ACC112 (cell line): ENCODE measurements at regions not wholly inside any gene's neighbourhood (a gene's known extent, or its start where the extent isn't known, plus 50 kb on each side); places are given as distances from the start of the nearest gene placed in this dataset.
"Not testable (repeated sequence)": the region's sequence is repeated elsewhere in the genome, so short reads cannot be mapped to it uniquely, and the experiment has no call there.

Source experiments
- H2AFZ ChIP-seq: fragments of 200-600 bp; sonication (generic); one replicate; pipeline ENCODE4 v1.6.0; 2017; ENCODE audit warnings: antibody characterized with exemption, low read length; ENCODE audit not compliant: unreplicated experiment
- H3K27ac ChIP-seq: fragments of 200-600 bp; sonication (generic); 2 replicates; pipeline ENCODE4 v1.5.1; 2014; ENCODE audit warnings: low read depth, mild to moderate bottlenecking, antibody characterized with exemption, low read length, moderate library complexity
- H3K27me3 ChIP-seq: fragments of 200-600 bp; sonication (generic); 2 replicates; pipeline ENCODE4 v1.6.1; 2014; ENCODE audit warnings: mild to moderate bottlenecking, antibody characterized with exemption, low read length, moderate library complexity, mixed read lengths; ENCODE audit not compliant: insufficient read depth
- H3K36me3 ChIP-seq: fragments of 200-600 bp; sonication (generic); 2 replicates; pipeline ENCODE4 v1.6.1; 2016; ENCODE audit warnings: mild to moderate bottlenecking, antibody characterized with exemption, low read length, moderate library complexity, mixed read lengths; ENCODE audit not compliant: insufficient read depth
- H3K4me1 ChIP-seq: fragments of 200-600 bp; sonication (generic); one replicate; pipeline ENCODE4 v1.6.1; 2016; ENCODE audit warnings: low read length, mixed read lengths; ENCODE audit not compliant: insufficient read depth, unreplicated experiment, control insufficient read depth
- H3K4me3 ChIP-seq: fragments of 200-600 bp; sonication (generic); 2 replicates; pipeline ENCODE4 v1.5.1; 2014; ENCODE audit warnings: mild to moderate bottlenecking, low read depth, low read length
- H3K79me2 ChIP-seq: fragments of 200-600 bp; sonication (generic); one replicate; pipeline ENCODE4 v1.6.0; 2016; ENCODE audit warnings: low read length; ENCODE audit not compliant: control insufficient read depth, unreplicated experiment, insufficient read depth

GRCh38 chr20:53856300-53857295 is 213.8 kb downstream of the BCAS1 start:
- H3K36me3 ChIP-seq = no peaks in the 10 kb centered on the region
- no peak overlapping the region for H2AFZ ChIP-seq
- no peaks in the 10 kb centered on the region for H3K79me2 ChIP-seq
- peaks cover 9% of the 10 kb centered on the region for H3K4me1 ChIP-seq
- no peaks in the 10 kb centered on the region for H3K27me3 ChIP-seq
- no peak overlapping the region for H3K4me3 ChIP-seq
- no peak overlapping the region for H3K27ac ChIP-seq

DNA sequence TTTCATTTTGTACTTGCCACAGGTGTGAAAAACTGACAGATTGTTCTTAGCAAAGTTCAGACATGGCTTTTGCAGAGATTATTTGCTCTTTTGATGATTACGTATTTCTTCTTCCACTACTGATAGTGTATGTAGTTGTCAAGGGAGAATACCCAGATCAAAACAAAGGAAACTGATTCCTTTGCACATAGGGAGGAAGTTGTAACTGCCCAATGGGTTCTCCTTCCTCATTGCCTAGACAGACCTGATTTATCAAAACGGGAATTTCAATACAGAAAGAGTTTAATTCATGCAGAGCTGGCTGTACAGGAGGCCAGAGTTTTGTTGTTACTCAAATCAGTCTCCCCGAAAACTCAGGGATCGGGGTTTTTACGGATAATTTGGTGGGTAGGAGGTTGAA is 214.7 kb downstream of the BCAS1 start:
- Histone ChIP-seq H3K79me2 (no peaks in the 10 kb centered on the region), H3K27ac (no peak overlapping the region), H3K4me3 (no peak overlapping the region), H3K4me1 (peaks cover 9% of the 10 kb centered on the region), H2AFZ (no peak overlapping the region), H3K27me3 (no peaks in the 10 kb centered on the region), H3K36me3 (no peaks in the 10 kb centered on the region)

- not testable (repeated sequence) for H3K79me2 ChIP-seq, H3K4me1 ChIP-seq, H3K36me3 ChIP-seq, H3K4me3 ChIP-seq, H3K27me3 ChIP-seq, H3K27ac ChIP-seq, H2AFZ ChIP-seq
These were observed 215.8 kb downstream of the BCAS1 start for GRCh38 chr20:53854609-53854926.

DNA sequence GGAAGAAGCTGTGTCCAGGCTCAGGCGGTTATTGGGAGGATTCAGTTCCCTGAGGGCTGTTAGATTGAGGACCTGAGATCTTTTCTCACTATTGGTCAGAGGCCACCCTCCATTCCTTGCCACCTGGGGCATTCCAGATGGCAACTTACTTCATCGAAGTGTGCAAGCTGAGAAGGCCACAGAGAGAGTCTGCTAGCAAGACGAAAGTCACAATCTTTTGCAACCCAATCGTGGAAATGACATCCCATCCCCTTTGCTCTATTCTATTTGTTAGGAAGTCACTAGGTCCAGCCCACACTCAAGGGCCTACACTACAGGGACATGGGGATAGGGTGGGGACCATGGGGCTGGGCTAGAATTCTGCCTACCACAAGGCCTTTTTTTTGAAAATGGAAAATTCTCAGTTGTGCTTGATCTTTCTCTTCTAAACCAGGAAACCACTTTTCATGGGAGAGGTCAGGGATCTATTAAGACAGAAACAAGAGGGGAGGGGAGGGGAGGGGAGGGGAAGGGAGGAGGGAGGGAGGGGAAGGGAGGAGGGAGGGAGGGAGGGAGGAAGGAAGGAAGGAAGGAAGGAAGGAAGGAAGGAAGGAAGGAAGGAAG is 217.2 kb downstream of the BCAS1 start:
- Histone ChIP-seq H3K4me3 (no peak overlapping the region), H3K36me3 (no peaks in the 10 kb centered on the region), H3K27me3 (no peaks in the 10 kb centered on the region), H3K79me2 (no peaks in the 10 kb centered on the region), H3K27ac (no peak overlapping the region), H3K4me1 (peaks cover 6% of the 10 kb centered on the region), H2AFZ (no peak overlapping the region)

DNA sequence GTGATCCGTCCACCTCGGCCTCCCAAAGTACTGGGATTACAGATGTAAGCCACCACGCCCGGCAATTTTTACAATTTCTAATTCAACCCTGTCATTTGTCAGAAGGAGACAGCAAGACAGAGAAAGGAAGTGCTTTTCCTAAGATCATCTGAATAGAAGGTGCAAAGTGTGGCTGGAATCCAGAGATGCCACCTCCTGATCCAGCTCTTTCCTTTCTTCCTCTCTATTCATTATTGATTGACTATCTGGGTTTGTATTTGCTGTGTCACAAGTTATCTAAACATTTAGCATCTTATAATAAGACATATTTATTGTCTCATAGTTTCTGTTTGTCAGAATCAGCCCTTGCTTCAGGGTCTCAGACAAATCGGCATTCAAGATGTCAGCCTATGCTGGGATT is 217.7 kb downstream of the BCAS1 start:
- Histone ChIP-seq H3K79me2 (no peaks in the 10 kb centered on the region), H3K27me3 (no peaks in the 10 kb centered on the region), H3K36me3 (no peaks in the 10 kb centered on the region), H2AFZ (no peak overlapping the region), H3K4me1 (peaks cover 1% of the 10 kb centered on the region), H3K4me3 (no peak overlapping the region), H3K27ac (no peak overlapping the region)

DNA sequence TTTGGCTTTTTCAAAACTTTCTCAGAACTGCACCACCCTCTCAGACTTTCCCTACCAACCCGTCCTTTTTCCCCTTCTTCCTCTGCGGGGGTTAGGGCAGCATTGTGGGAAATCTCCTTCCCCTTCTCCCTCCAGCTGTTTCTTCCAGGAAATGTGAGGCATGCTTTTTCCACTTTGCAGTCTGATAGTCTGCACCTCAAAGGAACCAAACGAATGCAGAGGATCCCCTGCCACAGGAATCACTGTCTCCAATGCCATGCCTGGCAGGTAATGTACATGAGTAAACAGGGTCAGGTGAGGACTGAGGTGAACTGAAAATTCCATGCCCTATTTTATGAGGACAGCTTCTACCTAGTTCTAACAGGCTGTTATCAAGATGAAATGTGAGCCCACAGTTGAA is 218.4 kb downstream of the BCAS1 start:
- Histone ChIP-seq H2AFZ (no peak overlapping the region), H3K27me3 (no peaks in the 10 kb centered on the region), H3K4me1 (no peaks in the 10 kb centered on the region), H3K4me3 (no peak overlapping the region), H3K27ac (no peak overlapping the region), H3K79me2 (no peaks in the 10 kb centered on the region), H3K36me3 (no peaks in the 10 kb centered on the region)

DNA sequence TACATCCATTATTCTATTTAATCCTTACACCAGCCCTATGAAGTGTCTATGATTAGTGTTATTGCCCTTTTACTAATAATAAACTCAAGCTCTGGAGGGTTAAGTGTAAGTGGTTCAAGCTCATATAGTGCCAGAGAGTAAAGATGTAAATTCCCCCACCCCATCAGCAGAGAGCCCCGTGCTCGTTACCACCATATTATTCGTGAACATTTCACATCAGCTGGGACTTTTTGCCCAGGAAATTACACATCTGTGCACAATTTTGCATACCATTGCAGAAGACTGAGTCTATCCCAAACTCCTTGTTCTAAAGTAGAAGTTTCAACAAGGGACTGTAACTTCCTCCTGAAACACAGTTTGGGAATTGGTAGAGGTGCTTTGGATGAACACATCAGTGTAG is 220.1 kb downstream of the BCAS1 start:
- H3K27me3 ChIP-seq = no peaks in the 10 kb centered on the region
- no peaks in the 10 kb centered on the region for H3K36me3 ChIP-seq
- no peaks in the 10 kb centered on the region for H3K79me2 ChIP-seq
- no peak overlapping the region for H3K27ac ChIP-seq
- peaks cover 8% of the 10 kb centered on the region for H3K4me1 ChIP-seq
- no peak overlapping the region for H3K4me3 ChIP-seq
- H2AFZ ChIP-seq = no peak overlapping the region

DNA sequence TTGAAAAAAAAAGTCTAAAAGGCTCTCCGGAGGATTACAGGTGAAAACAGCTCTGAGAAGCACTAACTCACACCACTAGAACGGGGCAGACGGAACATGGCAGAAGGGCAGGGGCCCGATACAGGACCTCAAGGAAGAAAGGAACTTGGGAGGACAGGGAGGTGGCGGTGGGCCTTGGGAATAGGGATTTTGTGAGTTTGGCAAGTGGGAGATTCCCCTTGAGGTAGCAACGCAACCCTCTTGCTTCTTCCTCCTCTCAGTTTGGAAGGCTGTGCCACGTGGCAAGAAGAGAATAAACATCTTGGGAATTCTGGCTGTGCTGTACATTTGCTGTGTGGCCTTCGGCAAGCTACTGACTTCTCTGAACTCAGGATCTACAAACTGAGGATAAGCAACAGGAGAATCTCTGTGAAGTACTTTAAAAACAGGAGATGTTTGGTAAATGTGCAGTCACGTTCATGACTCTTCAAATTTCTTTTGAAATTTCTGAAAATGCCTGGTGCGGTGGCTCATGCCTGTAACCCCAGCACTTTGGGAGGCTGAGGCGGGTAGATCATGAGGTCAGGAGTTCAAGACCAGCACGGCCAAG is 220.8 kb downstream of the BCAS1 start:
- H3K4me3 ChIP-seq = no peak overlapping the region

DNA sequence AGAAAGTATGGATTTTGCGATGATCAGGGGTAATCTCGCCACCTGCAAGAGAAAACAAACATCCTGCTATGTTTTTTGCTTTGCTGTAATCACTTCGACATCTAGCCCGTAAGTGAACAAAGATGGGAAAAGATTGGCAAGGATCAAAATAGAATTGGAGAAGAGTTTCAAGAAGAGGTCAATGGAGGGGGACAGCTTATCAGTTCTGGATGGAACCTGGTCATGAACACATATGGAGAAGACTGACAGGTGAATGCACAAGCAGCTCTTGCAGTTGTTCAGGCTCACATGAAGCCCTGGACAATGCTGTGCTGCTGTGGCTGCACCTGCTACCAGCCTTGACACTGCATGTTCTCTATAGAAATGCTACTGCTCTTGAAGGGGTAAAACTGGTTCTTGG is 222.1 kb downstream of the BCAS1 start:
- Histone ChIP-seq H3K4me1 (peaks cover 12% of the 10 kb centered on the region), H3K36me3 (no peaks in the 10 kb centered on the region), H3K79me2 (no peaks in the 10 kb centered on the region), H3K4me3 (no peak overlapping the region), H3K27ac (no peak overlapping the region), H2AFZ (no peak overlapping the region), H3K27me3 (no peaks in the 10 kb centered on the region)

More for the DNA sequence above, 220.8 kb downstream of the BCAS1 start:
- no peaks in the 10 kb centered on the region for H3K36me3 ChIP-seq
- no peaks in the 10 kb centered on the region for H3K79me2 ChIP-seq
- peaks cover 12% of the 10 kb centered on the region for H3K4me1 ChIP-seq
- no peaks in the 10 kb centered on the region for H3K27me3 ChIP-seq
- no peak overlapping the region for H2AFZ ChIP-seq
- no peak overlapping the region for H3K27ac ChIP-seq

DNA sequence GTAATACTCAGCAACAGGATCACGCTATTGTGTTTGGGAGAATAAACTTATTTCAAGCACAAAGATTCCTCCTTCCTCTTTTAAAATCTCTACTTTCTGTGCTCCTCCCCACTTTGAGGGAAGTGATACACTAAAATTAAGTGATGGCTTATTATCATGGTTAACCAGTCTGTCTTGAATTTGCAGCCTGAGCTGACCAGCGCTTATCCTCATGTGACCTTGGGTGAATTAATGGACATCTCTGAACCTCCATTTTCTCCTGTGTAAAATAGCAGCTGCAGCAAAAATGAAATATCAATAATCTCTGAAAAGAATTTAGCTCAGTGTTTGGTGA is 222.6 kb downstream of the BCAS1 start:
- Histone ChIP-seq H3K4me3 (no peak overlapping the region), H3K27me3 (no peaks in the 10 kb centered on the region), H2AFZ (no peak overlapping the region), H3K4me1 (peaks cover 12% of the 10 kb centered on the region), H3K36me3 (no peaks in the 10 kb centered on the region), H3K27ac (no peak overlapping the region), H3K79me2 (no peaks in the 10 kb centered on the region)
